ENCODE measurements at regions not wholly inside any gene's neighbourhood (a gene's known extent, or its start where the extent isn't known, plus 50 kb on each side); places are given as distances from the start of the nearest gene placed in this dataset.

DNA sequence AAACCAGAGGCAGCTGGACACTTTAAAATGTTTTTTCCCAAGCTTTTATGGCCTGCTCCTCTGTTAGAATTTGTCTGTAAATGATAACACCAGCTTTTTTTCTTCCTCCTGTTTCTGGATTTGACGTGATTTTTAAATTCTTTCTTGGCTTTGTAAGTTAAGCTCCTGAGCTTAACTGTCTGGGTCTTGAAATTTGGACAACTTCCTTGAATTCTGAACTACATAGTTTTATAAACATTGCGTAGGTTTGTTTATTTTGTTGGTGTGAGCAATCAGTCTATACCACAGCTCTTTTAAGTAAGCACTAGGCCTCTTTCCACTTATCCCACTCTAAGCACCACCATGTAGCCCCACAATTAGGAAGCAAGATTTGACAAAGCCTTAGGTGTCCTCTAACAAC is 144.4 kb upstream of the GUCY1A1 start:
- DNase-seq (ENCODE audit: low read depth in 2 of 2, low spot score in 1 of 2) = no peak

DNA sequence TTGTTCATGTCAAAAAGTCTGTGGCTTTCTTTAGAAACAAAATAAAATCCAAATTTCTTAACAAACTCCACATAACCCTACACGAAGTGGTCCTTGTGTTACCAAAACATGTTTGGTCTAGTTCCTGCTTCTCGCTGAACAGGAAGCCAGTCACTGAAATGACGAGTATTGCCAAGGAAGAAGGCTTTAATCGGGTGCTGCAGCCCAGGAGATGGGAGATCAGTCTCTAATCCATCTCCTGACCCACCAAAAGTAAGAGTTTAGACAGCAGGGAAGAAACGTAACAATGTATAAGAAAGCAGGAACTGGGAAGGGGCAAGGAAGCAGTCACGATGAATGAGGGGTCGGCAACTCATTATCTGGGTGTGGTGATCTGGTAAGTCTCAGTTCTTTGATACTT is 144.6 kb upstream of the MAP9 start:
- DNase-seq (ENCODE audit: low read depth in 2 of 2, low spot score in 1 of 2) = no peak

DNA sequence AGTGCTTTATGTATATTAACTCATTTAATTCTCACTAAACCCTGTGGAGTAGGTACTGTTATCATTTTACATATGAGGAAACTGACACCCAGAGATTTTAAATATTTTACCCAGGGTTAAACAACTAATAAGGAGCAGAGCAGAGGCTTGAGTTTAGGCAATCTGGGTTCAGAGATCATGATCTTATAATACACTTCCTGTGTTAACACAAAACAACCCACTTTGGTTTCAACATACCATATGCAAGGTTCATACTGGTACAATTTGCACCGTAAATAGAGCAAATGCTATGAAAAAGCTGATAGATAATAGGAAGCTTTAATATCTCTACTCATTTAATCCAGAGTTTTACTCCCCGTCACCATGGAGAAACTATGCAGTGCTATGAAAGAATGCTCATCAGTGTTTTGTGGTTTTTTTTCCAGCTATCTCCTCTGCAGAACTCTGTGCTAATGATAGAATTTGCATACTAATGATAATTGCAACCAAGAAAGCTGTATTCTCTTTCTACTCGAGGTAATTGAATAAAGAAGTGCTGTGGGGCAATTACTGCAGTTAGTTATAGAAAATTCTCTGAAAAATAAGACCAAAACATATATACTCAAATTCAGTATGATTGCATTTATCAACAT is 138.8 kb upstream of the MAP9 start:
- DNase-seq (ENCODE audit: low read depth in 2 of 2, low spot score in 1 of 2) = no peak

DNA sequence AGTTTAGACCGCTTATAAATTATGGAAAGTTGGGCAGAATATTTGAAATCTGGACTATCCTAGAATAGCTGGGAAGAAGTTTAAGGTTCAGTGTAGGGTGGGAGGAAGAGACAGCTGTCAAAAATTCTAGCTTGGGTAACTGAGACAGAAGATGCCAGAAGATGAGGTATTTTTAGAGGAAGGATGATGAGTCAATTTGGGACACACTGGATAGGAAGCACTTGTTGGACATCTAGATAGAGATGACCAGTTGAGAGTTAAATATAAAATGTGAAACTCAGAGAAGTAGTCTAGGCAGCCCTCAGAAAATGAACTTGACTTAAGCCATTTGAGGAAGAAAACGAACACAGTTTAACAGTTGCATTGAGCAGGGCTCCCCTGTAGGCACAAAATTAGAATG is 137.9 kb upstream of the MAP9 start:
- no peak for DNase-seq (ENCODE audit: low read depth in 2 of 2, low spot score in 1 of 2)

DNA sequence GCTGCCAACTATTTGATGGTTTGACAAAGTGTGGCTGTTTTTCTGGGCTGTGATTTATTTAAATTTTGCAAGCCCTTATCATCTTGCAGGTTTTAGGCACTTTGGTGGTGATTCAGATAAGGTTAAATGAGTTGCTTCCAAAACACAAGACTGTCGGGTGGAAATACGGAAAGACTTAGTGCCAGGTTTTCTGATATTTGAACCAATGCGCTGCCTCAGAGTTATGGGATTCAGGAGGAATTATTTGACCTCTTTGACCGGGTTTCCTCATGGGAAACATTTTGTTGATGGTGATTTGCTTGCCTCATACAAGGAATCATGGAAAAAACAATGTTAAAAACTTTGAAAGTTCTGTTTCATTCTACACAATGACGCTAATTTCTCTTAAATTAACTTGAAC is 136.1 kb upstream of the MAP9 start:
- DNase-seq (ENCODE audit: low read depth in 2 of 2, low spot score in 1 of 2) = no peak

DNA sequence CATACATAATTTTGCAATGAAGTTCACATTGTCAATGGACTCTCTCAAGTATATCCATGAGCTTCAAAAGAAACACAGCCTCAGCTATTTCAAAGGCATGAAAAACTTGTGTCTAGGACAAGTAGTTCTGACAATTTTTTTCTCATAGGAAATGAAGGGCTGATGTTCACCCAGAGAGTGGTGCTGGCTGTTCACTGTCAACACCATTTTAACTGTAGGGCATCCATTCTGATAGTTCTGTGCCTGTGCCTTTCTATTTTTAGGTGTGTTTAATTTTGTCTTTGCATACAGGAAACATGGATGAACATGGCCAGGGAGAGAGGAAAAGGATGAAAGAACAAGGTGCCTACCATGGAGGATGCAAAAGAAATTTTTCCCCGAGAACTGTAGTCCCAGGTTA is 135.3 kb upstream of the MAP9 start:
- DNase-seq (ENCODE audit: low read depth in 2 of 2, low spot score in 1 of 2) = no peak

DNA sequence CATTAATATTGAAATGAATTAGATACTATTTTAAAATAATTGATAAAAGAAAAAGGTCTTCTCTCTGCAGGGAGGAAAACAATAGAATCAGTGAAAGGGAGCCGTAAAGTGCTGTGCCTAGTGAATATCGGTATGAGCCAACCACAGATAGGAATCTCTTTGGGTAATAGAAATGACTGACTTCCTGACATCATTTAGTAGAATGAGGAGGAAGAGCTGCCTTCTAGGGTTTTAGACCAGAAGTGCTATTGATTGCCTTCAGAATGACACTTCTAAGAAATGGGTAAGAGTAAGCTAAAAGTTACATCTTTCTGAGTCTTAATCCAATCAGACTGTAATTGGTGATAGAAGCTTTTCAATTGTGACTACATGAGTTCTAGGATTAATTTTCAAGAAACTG is 134.0 kb upstream of the MAP9 start:
- no peak for DNase-seq (ENCODE audit: low read depth in 2 of 2, low spot score in 1 of 2)

DNA sequence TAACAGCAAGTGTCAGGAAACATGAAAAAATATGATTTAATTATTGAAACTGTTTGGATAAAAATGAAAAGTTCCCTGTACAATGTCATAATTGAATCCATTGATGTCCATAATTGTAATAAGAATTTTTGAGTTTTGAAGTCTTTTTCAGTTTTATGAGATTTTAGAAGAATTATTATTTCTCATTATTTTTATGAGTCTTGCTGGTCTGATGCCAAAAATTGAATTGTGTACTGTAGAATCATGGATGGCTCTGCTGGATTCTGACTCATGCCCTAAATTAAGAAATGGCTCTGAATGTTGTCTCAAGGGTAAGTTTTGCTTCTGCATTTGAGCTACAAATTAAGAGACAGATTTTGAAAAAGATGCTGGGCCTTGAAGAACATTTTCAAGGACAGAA is 132.8 kb upstream of the MAP9 start:
- DNase-seq (ENCODE audit: low read depth in 2 of 2, low spot score in 1 of 2) = no peak

DNA sequence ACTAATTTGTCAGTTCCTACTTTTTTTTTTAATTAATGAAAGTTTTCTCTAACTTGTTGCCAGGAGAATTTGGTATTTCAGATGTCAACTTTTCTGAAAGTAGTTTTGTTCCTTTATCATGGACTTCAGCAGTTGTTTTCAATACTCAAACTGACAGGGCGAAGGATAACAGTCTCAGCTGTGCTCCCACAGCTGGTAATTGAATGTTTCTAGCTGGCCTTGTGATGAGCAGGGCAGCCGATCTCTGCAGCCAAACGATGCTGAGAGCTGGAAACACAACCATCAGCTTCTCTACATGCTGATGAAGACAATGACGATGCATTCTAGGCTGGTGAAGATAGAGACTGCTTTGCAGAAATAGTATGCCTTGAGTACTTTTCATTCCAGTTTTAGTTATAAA is 130.0 kb upstream of the MAP9 start:
- DNase-seq (ENCODE audit: low read depth in 2 of 2, low spot score in 1 of 2) = no peak

DNA sequence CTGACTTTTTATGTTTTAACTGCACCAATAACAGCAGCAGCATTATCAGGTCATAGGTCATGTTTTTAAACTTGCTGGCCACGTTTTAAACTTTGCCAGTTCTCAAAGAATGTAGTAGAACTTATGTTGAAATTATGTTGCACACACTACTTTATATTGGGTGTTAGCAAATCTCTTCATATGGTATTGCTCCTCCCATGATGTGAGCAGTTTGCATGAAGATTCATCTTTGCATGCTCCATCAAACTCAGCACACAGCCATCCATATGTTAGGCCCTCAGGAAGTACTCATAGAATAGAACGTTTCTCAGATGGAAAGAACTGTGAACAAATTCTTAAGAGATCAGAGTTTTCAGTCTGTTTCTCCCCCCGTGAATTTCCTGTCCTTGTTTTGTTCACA is 128.6 kb upstream of the MAP9 start:
- no peak for DNase-seq (ENCODE audit: low read depth in 2 of 2, low spot score in 1 of 2)

DNA sequence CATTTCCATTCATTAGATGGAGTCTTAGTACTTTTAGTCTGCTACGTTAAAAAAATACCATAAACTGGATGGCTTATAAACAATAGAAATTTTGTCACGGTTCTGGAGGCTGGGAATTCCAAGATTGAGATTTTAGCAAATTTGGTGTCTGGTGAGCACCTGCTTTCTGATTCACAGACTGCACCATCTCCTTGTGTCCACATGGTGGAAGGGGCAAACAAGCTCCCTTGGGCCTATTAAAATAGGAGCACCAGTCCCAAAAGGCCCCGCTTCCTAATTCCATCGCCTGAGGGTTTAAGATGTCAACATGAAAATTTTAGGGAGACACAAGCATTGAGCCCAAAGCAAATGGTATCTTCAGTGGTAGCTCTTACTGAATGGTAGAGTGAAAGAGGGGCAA is 120.5 kb upstream of the MAP9 start:
- DNase-seq (ENCODE audit: low read depth in 2 of 2, low spot score in 1 of 2) = no peak

DNA sequence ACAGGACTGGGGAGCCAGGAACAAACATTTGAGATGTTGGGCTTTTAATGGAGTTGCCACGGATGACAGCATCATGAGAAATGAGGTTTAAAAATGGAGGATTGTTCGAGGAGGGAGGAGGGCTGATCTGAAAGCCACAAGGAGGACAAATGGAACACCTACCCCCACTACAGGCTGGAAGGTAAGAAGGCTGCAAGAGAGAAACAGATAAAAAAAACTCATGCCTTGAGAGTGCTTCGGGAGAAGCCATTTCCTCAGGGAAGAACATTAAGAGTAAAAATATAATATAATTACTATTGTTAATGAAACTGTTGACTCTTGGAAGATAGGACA is 119.5 kb upstream of the MAP9 start:
- no peak for DNase-seq (ENCODE audit: low read depth in 2 of 2, low spot score in 1 of 2)

DNA sequence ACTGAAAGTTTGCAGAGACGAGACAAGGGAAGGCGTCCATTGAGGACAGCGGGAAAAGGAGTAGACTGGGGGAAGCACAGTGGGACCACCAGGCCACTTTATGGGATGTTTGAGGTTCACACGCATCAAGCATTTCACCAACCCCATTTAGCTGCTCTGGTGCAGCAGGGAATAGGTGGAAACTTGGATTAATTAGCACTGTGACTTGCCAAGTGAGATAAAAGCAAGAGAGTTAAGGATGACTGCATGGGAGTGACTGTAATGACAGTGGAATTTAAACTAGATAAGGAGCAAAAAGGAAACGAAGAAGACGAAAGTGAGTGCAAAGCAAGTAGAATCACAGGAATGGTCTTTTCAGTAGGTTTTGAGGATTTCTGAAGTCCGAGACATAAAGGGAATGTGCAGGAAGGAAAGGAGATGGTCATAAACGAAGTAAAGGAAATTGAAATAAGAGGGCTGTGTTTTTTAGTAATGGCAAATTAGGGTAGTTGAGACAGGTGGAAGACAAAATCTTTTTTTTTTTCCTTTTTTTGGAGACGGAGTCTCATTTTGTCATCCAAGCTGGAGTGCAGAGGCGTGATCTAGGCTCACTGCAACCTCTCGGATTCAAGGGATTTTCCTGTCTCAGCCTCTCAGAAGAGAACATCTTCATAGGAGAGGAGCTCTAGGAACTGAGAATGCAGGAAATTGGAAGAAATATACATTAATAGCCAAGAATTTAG is 119.0 kb upstream of the MAP9 start:
- DNase-seq (ENCODE audit: low read depth in 2 of 2, low spot score in 1 of 2) = no peak

DNA sequence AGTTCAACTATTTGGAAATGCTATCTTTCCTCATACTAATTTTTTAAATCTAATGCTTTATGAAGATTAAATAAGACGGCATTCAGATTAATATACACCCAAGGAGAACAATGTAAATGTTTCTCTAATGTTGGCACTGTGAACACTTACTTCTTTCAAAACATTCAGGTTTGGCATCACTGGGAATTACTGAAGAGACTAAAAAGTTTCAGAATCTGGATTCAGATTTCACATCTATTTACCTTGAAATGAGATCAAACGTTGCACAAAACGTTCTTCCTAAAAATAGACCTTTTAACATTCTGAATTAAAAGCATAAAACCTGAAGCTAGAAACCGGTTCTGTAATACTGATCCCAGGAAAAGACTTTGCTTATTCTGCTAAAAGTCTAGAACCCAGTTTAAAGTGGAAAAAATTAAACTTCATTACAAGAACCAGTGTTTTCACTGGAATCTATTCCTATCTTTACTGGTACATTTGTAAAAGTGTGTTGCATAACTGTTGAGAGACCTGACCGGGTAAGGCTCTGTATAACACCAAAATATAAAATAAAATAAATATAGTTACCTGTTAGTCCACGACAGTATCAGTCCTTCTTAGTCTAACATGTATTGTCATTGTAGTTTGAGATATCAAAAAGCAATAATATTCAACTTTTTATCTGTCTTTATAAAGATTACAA is 117.4 kb upstream of the MAP9 start:
- no peak for DNase-seq (ENCODE audit: low read depth in 2 of 2, low spot score in 1 of 2)

DNA sequence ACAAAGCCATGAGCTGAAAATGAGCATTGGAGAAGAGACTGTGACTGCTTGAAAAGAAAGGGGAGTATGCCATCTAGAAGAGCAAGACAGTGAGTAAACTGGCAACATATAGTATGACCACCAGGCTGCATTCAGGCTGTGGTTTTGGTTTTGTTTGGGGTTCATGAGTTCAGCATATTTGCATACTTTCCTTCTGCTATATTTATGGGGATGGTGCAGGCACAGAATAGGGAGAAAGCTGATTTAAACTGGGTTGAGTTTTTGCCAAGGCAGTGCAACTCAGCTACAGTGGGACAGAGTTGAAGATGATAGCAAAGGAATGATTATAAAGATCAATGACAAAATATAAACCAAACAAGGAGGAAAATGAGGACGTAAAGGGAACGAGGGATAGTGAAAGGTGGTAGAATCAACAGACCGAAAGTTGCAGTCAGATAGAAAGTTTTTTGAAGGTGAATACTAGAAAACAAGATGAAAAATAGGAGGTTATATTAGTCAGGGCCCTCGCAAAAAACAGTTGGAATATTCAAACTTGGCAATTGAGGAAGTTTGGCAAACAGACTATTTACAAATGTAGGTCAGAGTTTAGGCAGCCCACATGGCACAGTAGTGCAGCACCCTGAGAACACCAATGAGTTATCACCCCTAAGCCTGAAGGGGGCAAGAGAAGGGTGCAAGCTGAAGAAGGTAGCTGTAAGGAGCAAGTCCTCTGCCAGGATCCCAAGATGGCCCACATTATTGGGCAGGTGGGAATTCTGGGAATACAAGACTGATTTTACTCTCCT is 114.8 kb upstream of the MAP9 start:
- DNase-seq (ENCODE audit: low read depth in 2 of 2, low spot score in 1 of 2) = no peak

DNA sequence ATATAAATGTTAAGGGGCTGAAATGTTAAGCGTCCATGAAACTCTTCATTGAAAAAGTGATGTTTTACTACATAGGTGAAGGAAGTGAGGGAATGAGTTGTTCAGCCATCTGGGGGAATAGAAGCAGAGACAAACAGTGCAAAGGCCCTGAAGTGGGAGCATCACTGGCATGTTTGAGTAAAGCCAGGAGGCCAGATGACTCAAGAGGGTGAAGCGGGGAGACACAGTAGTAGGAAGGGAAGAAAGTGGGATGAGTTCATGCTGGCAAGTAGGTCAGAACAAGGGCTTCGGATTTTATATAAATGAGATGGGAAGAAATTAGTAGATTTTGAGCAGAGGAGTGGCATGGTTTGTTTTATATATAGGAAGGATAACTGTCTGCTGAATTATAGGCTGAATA is 112.5 kb upstream of the MAP9 start:
- no peak for DNase-seq (ENCODE audit: low read depth in 2 of 2, low spot score in 1 of 2)

DNA sequence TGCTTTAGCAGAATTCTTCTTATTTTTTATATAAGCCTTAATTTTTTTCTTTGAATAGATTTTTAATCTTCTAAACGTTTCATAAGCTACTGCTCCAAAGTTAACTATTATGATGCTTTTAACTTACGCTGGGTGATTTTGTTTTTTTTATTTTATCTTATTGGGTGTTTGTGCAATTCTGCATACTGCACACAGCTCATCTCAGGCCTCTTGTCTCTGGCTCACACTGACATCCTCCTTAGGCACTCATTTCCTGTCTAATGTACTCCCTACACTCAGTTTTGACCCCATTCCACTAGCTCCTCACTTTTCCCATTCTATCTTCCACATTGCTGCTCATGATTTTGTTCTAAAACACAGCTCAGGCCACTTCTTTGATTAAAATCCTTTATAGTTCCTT is 111.9 kb upstream of the MAP9 start:
- no peak for DNase-seq (ENCODE audit: low read depth in 2 of 2, low spot score in 1 of 2)

DNA sequence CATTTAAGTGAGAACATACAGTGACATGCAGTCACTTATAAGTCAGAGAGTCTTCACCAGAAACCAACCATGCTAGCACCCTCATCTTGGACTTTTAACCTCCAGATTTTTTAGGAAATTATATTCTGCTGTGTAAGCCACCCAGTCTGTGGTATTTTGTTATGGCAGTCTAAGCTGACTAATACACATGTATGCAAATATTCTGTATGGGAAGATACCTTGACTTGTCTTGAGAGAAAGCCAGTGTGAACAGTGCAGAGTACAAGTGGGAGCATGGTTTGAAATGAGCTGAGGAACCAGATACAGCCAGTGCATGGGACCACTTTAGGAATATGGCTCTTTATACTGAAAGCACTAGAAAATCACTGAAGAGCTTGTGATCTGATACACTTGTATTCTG is 110.4 kb upstream of the MAP9 start:
- DNase-seq (ENCODE audit: low read depth in 2 of 2, low spot score in 1 of 2) = no peak

DNA sequence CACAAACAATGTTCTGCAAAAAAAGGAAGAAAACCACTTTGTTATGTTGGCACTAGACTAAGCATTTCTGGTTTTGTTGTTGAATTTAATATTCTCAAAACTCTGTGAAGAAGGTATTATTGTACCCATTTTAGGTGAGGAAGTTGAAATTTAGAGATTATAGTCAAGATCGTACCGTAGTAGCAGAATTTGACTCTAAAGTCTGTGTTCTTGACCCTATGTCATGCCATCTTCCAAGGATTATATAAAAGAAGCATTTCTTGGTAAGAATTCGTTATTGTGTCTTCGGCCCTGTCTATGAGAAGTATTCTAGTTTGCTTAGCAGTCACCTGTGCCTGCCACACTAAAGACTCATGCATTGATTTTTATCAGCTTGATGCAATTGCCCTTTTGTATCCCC is 104.4 kb upstream of the MAP9 start:
- DNase-seq (ENCODE audit: low read depth in 2 of 2, low spot score in 1 of 2) = no peak

DNA sequence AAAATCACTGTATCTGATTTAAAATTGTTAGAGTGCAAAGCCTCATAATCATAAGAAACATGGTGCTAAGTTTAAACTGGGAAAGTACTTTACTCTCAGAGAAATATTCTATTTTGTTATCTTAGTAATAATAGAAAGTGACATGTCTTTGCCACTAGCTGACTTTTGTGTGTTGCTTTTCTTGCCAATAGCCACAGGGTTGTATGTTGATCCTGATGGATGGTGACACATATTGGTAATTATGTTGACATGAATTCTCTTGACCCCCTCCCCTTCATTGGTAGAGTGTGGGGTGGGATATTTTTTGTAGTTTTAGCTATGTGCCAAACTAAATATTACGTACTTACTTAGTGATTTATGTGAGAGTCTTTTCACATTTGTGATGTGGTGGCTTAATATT is 103.1 kb upstream of the MAP9 start:
- no peak for DNase-seq (ENCODE audit: low read depth in 2 of 2, low spot score in 1 of 2)

DNA sequence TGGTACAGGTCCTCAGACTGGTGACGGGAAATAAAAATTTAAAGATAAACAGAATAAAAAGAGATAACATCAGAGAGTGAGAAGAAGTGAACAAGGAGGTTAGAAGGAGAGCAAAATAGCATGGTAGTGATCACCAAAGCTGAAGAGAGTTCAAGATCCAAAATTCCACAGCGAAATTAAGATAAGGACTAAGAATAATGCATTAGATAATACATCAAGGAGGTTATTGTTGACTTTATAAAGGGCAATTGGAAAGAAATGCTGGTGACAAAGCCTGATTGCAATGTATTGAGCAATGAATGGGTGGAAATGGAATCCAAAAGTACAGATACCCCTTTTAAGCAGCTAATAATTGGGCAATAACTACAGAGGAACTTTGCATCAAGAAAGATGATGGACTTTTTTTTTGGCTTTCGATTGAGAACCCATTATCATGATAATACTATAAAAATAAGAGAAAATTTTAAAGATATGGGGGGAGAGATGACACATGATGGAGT is 101.6 kb upstream of the MAP9 start:
- no peak for DNase-seq (ENCODE audit: low read depth in 2 of 2, low spot score in 1 of 2)

DNA sequence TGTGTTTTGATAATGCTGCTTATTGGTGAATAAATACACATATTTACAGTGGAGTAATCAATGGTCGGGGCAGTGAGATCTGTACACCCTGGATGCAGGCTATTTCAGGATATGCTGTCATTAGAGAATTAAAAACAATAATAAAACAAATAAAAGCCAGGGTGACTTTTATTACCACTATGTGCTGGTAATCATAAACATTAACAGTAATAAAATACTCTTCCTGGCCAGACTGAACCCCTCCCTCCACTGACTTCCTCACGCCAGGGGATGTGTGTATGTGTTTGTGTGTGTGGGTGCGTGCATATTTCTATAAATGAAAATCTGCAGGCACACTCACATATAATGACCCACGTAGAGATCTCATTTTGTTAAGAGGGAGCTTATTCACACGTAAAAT is 98.0 kb upstream of the MAP9 start:
- DNase-seq (ENCODE audit: low read depth in 2 of 2, low spot score in 1 of 2) = no peak
